OCI-LY3 (cell line): ENCODE measurements at regions not wholly inside any gene's neighbourhood (a gene's known extent, or its start where the extent isn't known, plus 50 kb on each side); places are given as distances from the start of the nearest gene placed in this dataset.
"Not testable (repeated sequence)": the region's sequence is repeated elsewhere in the genome, so short reads cannot be mapped to it uniquely, and the experiment has no call there.

Experiments used
- H2AFZ ChIP-seq: fragments of 200-600, 300-600 bp; shearing (Covaris generic); 2 replicates; pipeline ENCODE4 v1.6.0; 2014; ENCODE audit warnings: antibody characterized with exemption, low read depth, low read length
- H3K27ac ChIP-seq: fragments of 200-600, 300-600 bp; sonication (generic); 2 replicates; pipeline ENCODE4 v1.5.1; 2014; ENCODE audit warnings: mild to moderate bottlenecking, low read length, moderate library complexity, mixed read lengths
- H3K27me3 ChIP-seq: fragments of 200-600, 300-600 bp; sonication (generic); 2 replicates; pipeline ENCODE4 v1.6.1; 2014; ENCODE audit warnings: low read depth, low read length, mixed read lengths
- H3K36me3 ChIP-seq: fragments of 200-600, 300-600 bp; sonication (generic); replicated peaks from 2 replicates; pipeline ENCODE3; 2014; ENCODE audit warnings: low read depth, low read length, mixed read lengths
- H3K4me1 ChIP-seq: fragments of 300-600, 200-600 bp; sonication (generic); 2 replicates; pipeline ENCODE4 v1.6.1; 2014; ENCODE audit warnings: low read length, mixed read lengths
- H3K4me2 ChIP-seq: fragments of 200-600, 300-600 bp; sonication (generic); 2 replicates; pipeline ENCODE4 v1.6.1; 2014; ENCODE audit warnings: low read length, mixed read lengths
- H3K4me3 ChIP-seq: fragments of 300-600, 200-600 bp; sonication (generic); 2 replicates; pipeline ENCODE4 v1.5.1; 2014; ENCODE audit warnings: antibody characterized with exemption, mild to moderate bottlenecking, low read length, moderate library complexity
- H3K79me2 ChIP-seq: fragments of 300-600, 200-600 bp; shearing (Covaris generic); 2 replicates; pipeline ENCODE4 v1.6.1; 2014; ENCODE audit warnings: mild to moderate bottlenecking, low read length, mixed read lengths
- H3K9ac ChIP-seq: fragments of 300-600, 200-600 bp; shearing (Covaris generic); 2 replicates; pipeline ENCODE4 v1.6.0; 2014; ENCODE audit warnings: mild to moderate bottlenecking, low read length, moderate library complexity
- H3K9me3 ChIP-seq: fragments of 200-600, 300-600 bp; shearing (Covaris generic); 2 replicates; pipeline ENCODE4 v1.6.1; 2014; ENCODE audit warnings: low read length, mixed read lengths; ENCODE audit not compliant: insufficient read depth
- H4K20me1 ChIP-seq: fragments of 200-600, 300-600 bp; sonication (generic); 2 replicates; pipeline ENCODE4 v1.6.1; 2016; ENCODE audit warnings: low read length, mixed read lengths; ENCODE audit not compliant: insufficient read depth
- CTCF ChIP-seq: fragments of 200-600, 300-600 bp; sonication (generic); IDR thresholded peaks from 2 replicates; pipeline ENCODE4 v1.5.1; 2014; ENCODE audit warnings: antibody characterized with exemption, low read length, low read depth
- EZH2phosphoT487 ChIP-seq: fragments of 200-600 bp; shearing (Covaris generic); IDR thresholded peaks from 2 replicates; pipeline ENCODE4 v1.6.1; 2018; ENCODE audit warnings: antibody characterized with exemption, mixed run types, low read depth

- TF ChIP-seq CTCF: no peak
- TF ChIP-seq EZH2phosphoT487: no peak
- no peaks in the 10 kb centered on the region for H3K9me3 ChIP-seq
- no peaks in the 10 kb centered on the region for H3K79me2 ChIP-seq
- peaks cover 7% of the 10 kb centered on the region for H3K27me3 ChIP-seq
- no peaks in the 10 kb centered on the region for H3K4me1 ChIP-seq
- H3K9ac ChIP-seq: no peak overlapping the region
- H2AFZ ChIP-seq: no peak overlapping the region
- H4K20me1 ChIP-seq: no peaks in the 10 kb centered on the region
- H3K27ac ChIP-seq: no peak overlapping the region
- no peak overlapping the region for H3K4me2 ChIP-seq
- H3K36me3 ChIP-seq: no peaks in the 10 kb centered on the region
- H3K4me3 ChIP-seq: no peak overlapping the region
Measured at GRCh38 chr1:37186246-37186756, 152.0 kb upstream of the GRIK3 start.

- H3K27me3 ChIP-seq: peaks cover 4% of the 10 kb centered on the region; the same call in 1 of the 2 replicates
- no peaks in the 10 kb centered on the region for H4K20me1 ChIP-seq
- H3K4me2 ChIP-seq: no peak overlapping the region
- H3K4me3 ChIP-seq: no peak overlapping the region
- H3K27ac ChIP-seq: no peak overlapping the region
- H2AFZ ChIP-seq: no peak overlapping the region
- no peaks in the 10 kb centered on the region for H3K36me3 ChIP-seq
- no peak overlapping the region for H3K9ac ChIP-seq
- H3K4me1 ChIP-seq: no peaks in the 10 kb centered on the region
- H3K9me3 ChIP-seq: no peaks in the 10 kb centered on the region
- H3K79me2 ChIP-seq: no peaks in the 10 kb centered on the region
- TF ChIP-seq CTCF (no peak), EZH2phosphoT487 (no peak)
Measured at GRCh38 chr1:37189111-37189510, 154.8 kb upstream of the GRIK3 start.

GRCh38 chr1:37197411-37197810 lies 163.1 kb upstream of the GRIK3 start:
- Histone ChIP-seq H3K27ac (no peak overlapping the region), H3K36me3 (no peaks in the 10 kb centered on the region), H3K4me2 (no peak overlapping the region), H3K27me3 (peaks cover 6% of the 10 kb centered on the region; the same call in 1 of the 2 replicates), H3K4me3 (no peak overlapping the region), H3K9me3 (no peaks in the 10 kb centered on the region), H4K20me1 (no peaks in the 10 kb centered on the region), H3K79me2 (no peaks in the 10 kb centered on the region), H2AFZ (no peak overlapping the region), H3K9ac (no peak overlapping the region), H3K4me1 (no peaks in the 10 kb centered on the region)
- no peak for TF ChIP-seq EZH2phosphoT487
- TF ChIP-seq CTCF: no peak

GRCh38 chr1:37214305-37214704 lies 180.0 kb upstream of the GRIK3 start:
- H3K4me2 ChIP-seq, H3K36me3 ChIP-seq, H4K20me1 ChIP-seq, H3K4me3 ChIP-seq, H3K9ac ChIP-seq, H3K27me3 ChIP-seq, H3K27ac ChIP-seq, H2AFZ ChIP-seq, H3K79me2 ChIP-seq, H3K9me3 ChIP-seq, H3K4me1 ChIP-seq: not testable (repeated sequence)

GRCh38 chr1:37233606-37234005 lies 199.3 kb upstream of the GRIK3 start:
- Histone ChIP-seq H3K79me2 (no peaks in the 10 kb centered on the region), H3K4me2 (no peak overlapping the region), H3K27me3 (no peaks in the 10 kb centered on the region; the same call in none of the 2 replicates), H3K4me3 (no peak overlapping the region), H3K36me3 (no peaks in the 10 kb centered on the region), H3K9ac (no peak overlapping the region), H3K9me3 (no peaks in the 10 kb centered on the region), H2AFZ (no peak overlapping the region), H3K27ac (no peak overlapping the region), H3K4me1 (peaks cover 21% of the 10 kb centered on the region), H4K20me1 (no peaks in the 10 kb centered on the region)
- no peak for TF ChIP-seq EZH2phosphoT487
- no peak for TF ChIP-seq CTCF
